ENCODE measurements at regions not wholly inside any gene's neighbourhood (a gene's known extent, or its start where the extent isn't known, plus 50 kb on each side); places are given as distances from the start of the nearest gene placed in this dataset.

DNA sequence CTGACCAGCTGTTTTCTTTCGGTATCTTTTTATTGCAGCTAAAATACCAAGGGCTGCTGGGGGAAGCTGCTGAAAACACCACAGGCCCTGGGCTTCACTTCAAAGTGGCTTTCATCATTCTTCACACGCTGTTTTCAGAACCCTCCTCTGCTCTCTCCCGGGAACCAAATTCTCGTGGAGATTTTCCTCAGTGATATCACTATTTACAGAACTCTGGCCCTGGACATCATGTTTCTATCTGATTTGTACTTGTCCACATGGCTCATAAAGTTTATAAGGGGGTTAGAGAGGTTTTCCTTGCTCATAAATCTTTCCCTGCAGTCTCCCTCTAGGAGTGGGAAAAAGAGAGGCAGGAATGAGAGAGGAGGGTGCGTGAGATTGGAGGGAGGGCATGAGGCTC is 177.4 kb upstream of the NPVF start:
- TF ChIP-seq, protein P1, sequence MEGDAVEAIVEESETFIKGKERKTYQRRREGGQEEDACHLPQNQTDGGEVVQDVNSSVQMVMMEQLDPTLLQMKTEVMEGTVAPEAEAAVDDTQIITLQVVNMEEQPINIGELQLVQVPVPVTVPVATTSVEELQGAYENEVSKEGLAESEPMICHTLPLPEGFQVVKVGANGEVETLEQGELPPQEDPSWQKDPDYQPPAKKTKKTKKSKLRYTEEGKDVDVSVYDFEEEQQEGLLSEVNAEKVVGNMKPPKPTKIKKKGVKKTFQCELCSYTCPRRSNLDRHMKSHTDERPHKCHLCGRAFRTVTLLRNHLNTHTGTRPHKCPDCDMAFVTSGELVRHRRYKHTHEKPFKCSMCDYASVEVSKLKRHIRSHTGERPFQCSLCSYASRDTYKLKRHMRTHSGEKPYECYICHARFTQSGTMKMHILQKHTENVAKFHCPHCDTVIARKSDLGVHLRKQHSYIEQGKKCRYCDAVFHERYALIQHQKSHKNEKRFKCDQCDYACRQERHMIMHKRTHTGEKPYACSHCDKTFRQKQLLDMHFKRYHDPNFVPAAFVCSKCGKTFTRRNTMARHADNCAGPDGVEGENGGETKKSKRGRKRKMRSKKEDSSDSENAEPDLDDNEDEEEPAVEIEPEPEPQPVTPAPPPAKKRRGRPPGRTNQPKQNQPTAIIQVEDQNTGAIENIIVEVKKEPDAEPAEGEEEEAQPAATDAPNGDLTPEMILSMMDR (IDR thresholded peaks at IDR 0.05): no peak
- TF ChIP-seq EP300 (IDR thresholded peaks at IDR 0.05): peak in 1 of 4 donors; percentile 22

All from sigmoid colon (tissue), 4 donors.